GM18517 (cell line): ENCODE measurements at regions not wholly inside any gene's neighbourhood (a gene's known extent, or its start where the extent isn't known, plus 50 kb on each side); places are given as distances from the start of the nearest gene placed in this dataset.
"Not testable (repeated sequence)": the region's sequence is repeated elsewhere in the genome, so short reads cannot be mapped to it uniquely, and the experiment has no call there.

Experiments
- ATAC-seq: cut with Tn5 transposase; IDR thresholded peaks from one replicate; pipeline ENCODE4 v1.9.1; 2021; ENCODE audit warnings: mild to moderate bottlenecking, moderate library complexity; ENCODE audit not compliant: unreplicated experiment

GRCh38 chr10:57706016-57706415 lies 561.7 kb downstream of the IPMK start:
- ATAC-seq = no peak

- ATAC-seq = no peak
These were observed 567.8 kb downstream of the IPMK start for GRCh38 chr10:57699944-57700343.

- no peak for ATAC-seq
These were observed 571.1 kb downstream of the IPMK start for GRCh38 chr10:57696641-57697040.

GRCh38 chr10:57694956-57695608 lies 572.6 kb downstream of the IPMK start:
- no peak for ATAC-seq

- no peak for ATAC-seq
These were observed 575.3 kb downstream of the IPMK start for GRCh38 chr10:57692255-57692980.

- no peak for ATAC-seq
These were observed 577.9 kb downstream of the IPMK start for GRCh38 chr10:57689596-57690297.

GRCh38 chr10:57679916-57680315 lies 587.8 kb downstream of the IPMK start:
- no peak for ATAC-seq

- ATAC-seq = no peak
These were observed 592.6 kb downstream of the IPMK start for GRCh38 chr10:57675125-57675524.

- no peak for ATAC-seq
These were observed 594.2 kb downstream of the IPMK start for GRCh38 chr10:57673446-57673960.

GRCh38 chr10:57664815-57665214 lies 602.9 kb downstream of the IPMK start:
- ATAC-seq = no peak

GRCh38 chr10:57663401-57663800 lies 604.3 kb downstream of the IPMK start:
- ATAC-seq = no peak

GRCh38 chr10:57661206-57661605 lies 606.5 kb downstream of the IPMK start:
- ATAC-seq = no peak

- peak; percentile 98 for ATAC-seq
These were observed 610.4 kb downstream of the IPMK start for GRCh38 chr10:57657164-57657765.

- no peak for ATAC-seq
These were observed 612.8 kb downstream of the IPMK start for GRCh38 chr10:57654856-57655255.

GRCh38 chr10:57645108-57645507 lies 622.6 kb downstream of the IPMK start:
- ATAC-seq = not testable (repeated sequence)

- ATAC-seq = no peak
These were observed 629.3 kb downstream of the IPMK start for GRCh38 chr10:57638411-57638810.

- ATAC-seq = no peak
These were observed 639.0 kb downstream of the IPMK start for GRCh38 chr10:57628592-57629284.

GRCh38 chr10:57627642-57628178 lies 640.0 kb downstream of the IPMK start:
- no peak for ATAC-seq

GRCh38 chr10:57624856-57625592 lies 642.7 kb downstream of the IPMK start:
- ATAC-seq = no peak

- ATAC-seq = no peak
These were observed 643.6 kb downstream of the IPMK start for GRCh38 chr10:57624066-57624465.
